Heart left ventricle (tissue), 16 donors: ENCODE measurements at regions not wholly inside any gene's neighbourhood (a gene's known extent, or its start where the extent isn't known, plus 50 kb on each side); places are given as distances from the start of the nearest gene placed in this dataset.

ENCODE experiments used
- ATAC-seq, 4 donors: fragments of 200-7000 bp; cut with Tn5 transposase; one replicate each; pipeline ENCODE4 v1.9.1; 2020 to 2022; ENCODE audit warnings: moderate library complexity in 4 of 4, mild to moderate bottlenecking in 3 of 4, moderate number of reproducible peaks in 1 of 4
- DNase-seq, 5 donors: peaks; one replicate each; pipeline ENCODE4 v3.0.0-alpha.2; 2020
- H3K27ac ChIP-seq, 12 donors: fragments of 200-600 bp; sonication (generic) in 4 of 12; one replicate each; pipeline versions ENCODE4 v1.5.0 to v1.8.0; 2016 to 2022; ENCODE audit warnings: mild to moderate bottlenecking in 2 of 12
- H3K27me3 ChIP-seq, 9 donors: fragments of 200-600 bp; sonication (generic) in 2 of 9; one replicate each; pipeline versions ENCODE4 v1.5.1 to v1.8.0; 2016 to 2022; ENCODE audit warnings: mild to moderate bottlenecking in 3 of 9
- H3K36me3 ChIP-seq, 9 donors: fragments of 200-600 bp; sonication (generic) in 2 of 9; one replicate each; pipeline versions ENCODE4 v1.5.0 to v1.8.0; 2018 to 2022; ENCODE audit warnings: mild to moderate bottlenecking in 2 of 9
- H3K4me1 ChIP-seq, 12 donors: fragments of 200-600 bp; sonication (generic) in 4 of 12; one replicate each; pipeline versions ENCODE4 v1.5.0 to v1.8.0; 2016 to 2022; ENCODE audit warnings: mild to moderate bottlenecking in 3 of 12
- H3K4me3 ChIP-seq, 12 donors: fragments of 200-600 bp; sonication (generic) in 4 of 12; one replicate each; pipeline versions ENCODE4 v1.5.0 to v1.8.0; 2017 to 2022; ENCODE audit warnings: mild to moderate bottlenecking in 9 of 12, moderate library complexity in 4 of 12
- H3K9me3 ChIP-seq, 12 donors: fragments of 200-600 bp; sonication (generic) in 4 of 12; one replicate each; pipeline versions ENCODE4 v1.5.0 to v1.8.0; 2016 to 2022; ENCODE audit warnings: mild to moderate bottlenecking in 1 of 12
- CTCF ChIP-seq, 12 donors: fragments of 200-600 bp; sonication (generic) in 4 of 12; IDR thresholded peaks; one replicate each; pipeline versions ENCODE4 v1.5.0 to v1.8.0; 2018 to 2022; ENCODE audit warnings: antibody characterized with exemption in 12 of 12, mild to moderate bottlenecking in 5 of 12
- POLR2A ChIP-seq, 2 donors: fragments of 450-650 bp; IDR thresholded peaks; one replicate each; pipeline ENCODE4 v1.6.1; 2017; ENCODE audit warnings: antibody characterized with exemption in 2 of 2, mild to moderate bottlenecking in 2 of 2, moderate library complexity in 2 of 2
- WGBS, 4 donors: extraction: QIAGEN DNeasy Blood & Tissue Kit in 2 of 4; methylation state at CpG; one replicate each; pipeline versions ENCODE4 v1.1.5 to v1.1.7; 2013 to 2018; 5-methylcytosine and 5-hydroxymethylcytosine counted together
- intact Hi-C, 10 donors: fragments of 100-400 bp; cut with DNase I; formaldehyde crosslinking; loops; one replicate each; pipeline versions ENCODE4 v1.11.1 to v1.14.2; 2022
- donor health status: ischemic (EF 13 %, LVEDD 7.1; RV severe dilation, severe dysfunction).
- donor health status: healthy with polysubstance abuse.
- donor health status: DM: no; HTN: yes; CAD: no.
- donor health status: DM: no; HTN: no; CAD: no.
- donor health status: ischemic (EF 25% LVEDD 6.9; RV normal size, moderate dysfunction).
- donor health status: ischemic (EF 25% LVEDD 5.7; RV mildly dilated, moderate dysfunction).
- donor health status: healthy.
- donor health status: DM: yes; HTN: yes; CAD: no.
- donor health status: ischemic (EF 35%, LVEDD 5.7; RV mildly dilated, moderate dysfunction).
- donor health status: nonischemic (EF 11% LVEDD 7.7; RV severe dilation, severe dysfunction).
- donor health status: DM: yes; HTN: yes; CAD: no.
- donor health status: PGD.
- donor health status: ischemic (EF 29% LVEDD 5.4; RV normal size, mild dysfunction).
- donor health status: nonischemic (EF 23%, LVEDD 6.1; RV moderate dilation, normal function).

GRCh38 chr7:19999681-20000080 lies 217.5 kb downstream of the MACC1 start:
- Histone ChIP-seq H3K4me3 (no peak overlapping the region), H3K4me1 (no peaks in the 10 kb centered on the region), H3K27ac (no peak overlapping the region), H3K36me3 (no peaks in the 10 kb centered on the region), H3K9me3 (no peaks in the 10 kb centered on the region), H3K27me3 (no peaks in the 10 kb centered on the region)
- ATAC-seq (no peak), DNase-seq (no peak)
- 72 to 84% (median 82%) methylated on average over 1 of the region's 1 CpG for WGBS, 4 donors
- TF ChIP-seq POLR2A (IDR thresholded peaks at IDR 0.05) (no peak), CTCF (IDR thresholded peaks at IDR 0.05) (no peak)
- intact Hi-C loops = no loop called here

GRCh38 chr7:19991936-19992335 lies 218.5 kb upstream of the TMEM196 start:
- TF ChIP-seq POLR2A (IDR thresholded peaks at IDR 0.05) (no peak), CTCF (IDR thresholded peaks at IDR 0.05) (no peak)
- Histone ChIP-seq H3K4me3 (no peak overlapping the region), H3K4me1 (no peaks in the 10 kb centered on the region), H3K27ac (no peak overlapping the region), H3K27me3 (no peaks in the 10 kb centered on the region), H3K9me3 (peaks cover 0 to 4% (median 0%) of the 10 kb centered on the region in 12 donors), H3K36me3 (no peaks in the 10 kb centered on the region)
- intact Hi-C loops = no loop called here
- WGBS, 4 donors = 67 to 76% (median 72%) methylated on average over 2 of the region's 2 CpGs
- ATAC-seq (no peak), DNase-seq (no peak)

- no peak for TF ChIP-seq CTCF (IDR thresholded peaks at IDR 0.05)
- no peak for TF ChIP-seq POLR2A (IDR thresholded peaks at IDR 0.05)
- H3K4me3 ChIP-seq = no peak overlapping the region
- ATAC-seq (no peak), DNase-seq (no peak)
- no peaks in the 10 kb centered on the region for H3K4me1 ChIP-seq
- WGBS, 4 donors = 36 to 51% (median 43%) methylated on average over 2 of the region's 2 CpGs
- H3K27ac ChIP-seq = no peak overlapping the region
- H3K9me3 ChIP-seq = peaks cover 0 to 4% (median 0%) of the 10 kb centered on the region in 12 donors
- H3K36me3 ChIP-seq = no peaks in the 10 kb centered on the region
- intact Hi-C loops = no loop called here
- H3K27me3 ChIP-seq = no peaks in the 10 kb centered on the region
Observed at GRCh38 chr7:19989906-19990305, 216.5 kb upstream of the TMEM196 start.

GRCh38 chr7:19988860-19989259 lies 215.4 kb upstream of the TMEM196 start:
- WGBS, 4 donors = 83 to 93% (median 89%) methylated on average over 2 of the region's 2 CpGs
- no peaks in the 10 kb centered on the region for H3K36me3 ChIP-seq
- H3K4me1 ChIP-seq = no peaks in the 10 kb centered on the region
- peaks cover 0 to 4% (median 0%) of the 10 kb centered on the region in 12 donors for H3K9me3 ChIP-seq
- DNase-seq = no peak
- no peaks in the 10 kb centered on the region for H3K27me3 ChIP-seq
- H3K27ac ChIP-seq = no peak overlapping the region
- intact Hi-C loops = no loop called here
- TF ChIP-seq POLR2A (IDR thresholded peaks at IDR 0.05) = no peak
- no peak for TF ChIP-seq CTCF (IDR thresholded peaks at IDR 0.05)
- no peak for ATAC-seq
- no peak overlapping the region for H3K4me3 ChIP-seq
